ENCODE measurements at regions not wholly inside any gene's neighbourhood (a gene's known extent, or its start where the extent isn't known, plus 50 kb on each side); places are given as distances from the start of the nearest gene placed in this dataset.

DNA sequence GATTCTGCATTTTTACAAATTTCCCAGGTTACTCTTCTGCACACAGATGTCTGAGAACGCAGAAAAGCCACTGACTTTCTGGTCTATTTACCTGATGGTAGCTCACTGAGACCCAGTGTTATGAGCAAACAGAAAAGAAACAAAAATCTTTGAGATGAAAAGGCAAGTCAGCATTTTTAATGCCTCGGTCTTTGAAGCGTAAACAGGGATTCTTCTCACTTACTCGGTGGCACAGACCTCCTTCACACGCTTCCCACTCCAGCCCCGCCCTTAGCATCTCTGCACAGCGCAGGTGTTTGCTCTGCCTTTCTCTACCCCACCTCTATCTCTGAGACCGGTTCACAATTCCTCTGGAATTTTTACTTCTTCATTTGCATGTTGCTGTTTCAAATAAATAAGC, 195.0 kb upstream of the IRX1 start:
- H3K4me3 ChIP-seq (ENCODE audit: control extremely low read depth in 1 of 5, extremely low read depth in 1 of 5, insufficient read depth in 1 of 5, low read depth in 2 of 5, low read length in 4 of 5), result no peak overlapping the region
- TF ChIP-seq EZH2 (IDR thresholded peaks at IDR 0.05; ENCODE audit: borderline replicate concordance, insufficient read depth, low read depth, low read length, poor library complexity, severe bottlenecking), result no peak
- TF ChIP-seq, protein P1, sequence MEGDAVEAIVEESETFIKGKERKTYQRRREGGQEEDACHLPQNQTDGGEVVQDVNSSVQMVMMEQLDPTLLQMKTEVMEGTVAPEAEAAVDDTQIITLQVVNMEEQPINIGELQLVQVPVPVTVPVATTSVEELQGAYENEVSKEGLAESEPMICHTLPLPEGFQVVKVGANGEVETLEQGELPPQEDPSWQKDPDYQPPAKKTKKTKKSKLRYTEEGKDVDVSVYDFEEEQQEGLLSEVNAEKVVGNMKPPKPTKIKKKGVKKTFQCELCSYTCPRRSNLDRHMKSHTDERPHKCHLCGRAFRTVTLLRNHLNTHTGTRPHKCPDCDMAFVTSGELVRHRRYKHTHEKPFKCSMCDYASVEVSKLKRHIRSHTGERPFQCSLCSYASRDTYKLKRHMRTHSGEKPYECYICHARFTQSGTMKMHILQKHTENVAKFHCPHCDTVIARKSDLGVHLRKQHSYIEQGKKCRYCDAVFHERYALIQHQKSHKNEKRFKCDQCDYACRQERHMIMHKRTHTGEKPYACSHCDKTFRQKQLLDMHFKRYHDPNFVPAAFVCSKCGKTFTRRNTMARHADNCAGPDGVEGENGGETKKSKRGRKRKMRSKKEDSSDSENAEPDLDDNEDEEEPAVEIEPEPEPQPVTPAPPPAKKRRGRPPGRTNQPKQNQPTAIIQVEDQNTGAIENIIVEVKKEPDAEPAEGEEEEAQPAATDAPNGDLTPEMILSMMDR (IDR thresholded peaks at IDR 0.05), result no peak
- peaks cover 14% of the 10 kb centered on the region for H3K9me3 Mint-ChIP-seq (ENCODE audit: insufficient read depth)
- no peak overlapping the region for H3K4me2 ChIP-seq (replicated peaks; ENCODE audit: low read depth, low read length, poor library complexity, severe bottlenecking)
- no peak overlapping the region for H3K27ac Mint-ChIP-seq
- no peaks in the 10 kb centered on the region for H3K36me3 ChIP-seq (replicated peaks in 1 of 2; ENCODE audit: control extremely low read depth in 1 of 2, control insufficient read depth in 1 of 2, extremely low read depth in 1 of 2, insufficient read depth in 2 of 2, low read length in 1 of 2)
- no peak overlapping the region for H2AFZ ChIP-seq (ENCODE audit: insufficient read depth, low read depth, low read length, poor library complexity, severe bottlenecking)
- no peaks in the 10 kb centered on the region for H3K4me1 ChIP-seq (ENCODE audit: control insufficient read depth in 2 of 2, insufficient read depth in 2 of 2, low read length in 2 of 2)
- H3K27me3 ChIP-seq (replicated peaks in 1 of 4; ENCODE audit: control extremely low read depth in 1 of 4, control insufficient read depth in 3 of 4, insufficient read depth in 4 of 4, low read length in 3 of 4), result no peaks in the 10 kb centered on the region
- 82% methylated on average over 8 of the region's 8 CpGs for WGBS (ENCODE audit: insufficient coverage)
- no peaks in the 10 kb centered on the region for H3K4me1 Mint-ChIP-seq
- ChIA-PET POLR2A (no interaction called here), CTCF (no interaction called here)
- H4K20me1 ChIP-seq (ENCODE audit: control insufficient read depth, insufficient read depth, low read length, poor library complexity, severe bottlenecking), result no peaks in the 10 kb centered on the region
- H3K79me2 ChIP-seq (ENCODE audit: control insufficient read depth, insufficient read depth, low read length), result no peaks in the 10 kb centered on the region
- no peak for DNase-seq
- H3K9me3 ChIP-seq (ENCODE audit: control extremely low read depth in 1 of 3, control insufficient read depth in 2 of 3, insufficient read depth in 1 of 3, low read length in 2 of 3), result peaks cover 0 to 22% (median 2%) of the 10 kb centered on the region in 3 donors
- no peak overlapping the region for H3K27ac ChIP-seq (ENCODE audit: low read length in 2 of 2)
- H3K4me3 Mint-ChIP-seq, result no peak overlapping the region
- intact Hi-C loops (cut with micrococcal nuclease), result no loop called here
- no peak overlapping the region for H3K9ac ChIP-seq (ENCODE audit: low read length)
- ATAC-seq (ENCODE audit: low read depth), result no peak
- no peaks in the 10 kb centered on the region for H3K27me3 Mint-ChIP-seq

DNA sequence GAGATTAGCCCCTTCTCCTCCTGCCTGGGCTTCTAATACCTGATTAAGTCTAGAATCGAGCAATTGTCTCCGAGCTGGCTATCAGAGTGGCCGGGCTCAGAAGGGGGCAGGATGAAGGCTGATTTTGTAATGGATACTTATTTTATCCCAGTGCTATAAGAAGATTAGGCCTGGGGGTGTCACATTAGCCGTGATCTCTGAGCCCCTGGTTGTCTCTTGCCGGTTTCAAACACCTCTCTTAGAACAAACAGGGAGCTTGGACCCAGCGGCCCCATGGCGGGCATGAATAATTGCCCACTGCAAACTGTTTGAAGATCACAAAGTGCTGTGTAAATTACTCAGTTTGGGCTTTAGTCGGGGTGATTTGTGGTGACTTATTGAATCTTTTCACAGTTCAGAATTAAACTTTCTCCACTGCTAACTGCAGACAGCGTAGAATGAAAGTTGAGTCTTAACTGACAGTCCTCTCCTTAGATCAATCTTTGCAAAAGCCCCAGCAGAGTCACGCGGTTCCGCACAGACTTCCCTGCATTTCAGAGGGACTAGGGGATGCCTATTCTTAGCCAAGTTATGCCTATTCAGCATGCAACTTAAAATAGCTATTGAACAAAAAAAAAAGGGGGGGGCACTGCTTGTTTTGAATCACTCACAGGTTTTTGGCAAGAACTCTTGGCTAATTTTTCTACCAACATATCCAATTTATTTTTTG, 200.6 kb upstream of the IRX1 start:
- no peaks in the 10 kb centered on the region for H3K27me3 Mint-ChIP-seq
- CTCF ChIA-PET, result no interaction called here
- H3K4me3 Mint-ChIP-seq, result no peak overlapping the region
- H3K27ac ChIP-seq (ENCODE audit: low read length in 2 of 2), result no peak overlapping the region
- H2AFZ ChIP-seq (ENCODE audit: insufficient read depth, low read depth, low read length, poor library complexity, severe bottlenecking), result no peak overlapping the region
- H3K4me2 ChIP-seq (replicated peaks; ENCODE audit: low read depth, low read length, poor library complexity, severe bottlenecking), result no peak overlapping the region
- TF ChIP-seq, protein P1 (IDR thresholded peaks at IDR 0.05), result no peak
- no peak for TF ChIP-seq EZH2 (IDR thresholded peaks at IDR 0.05; ENCODE audit: borderline replicate concordance, insufficient read depth, low read depth, low read length, poor library complexity, severe bottlenecking)
- H3K9me3 ChIP-seq (ENCODE audit: control extremely low read depth in 1 of 3, control insufficient read depth in 2 of 3, insufficient read depth in 1 of 3, low read length in 2 of 3), result peaks cover 0 to 38% (median 2%) of the 10 kb centered on the region in 3 donors
- H3K4me3 ChIP-seq (ENCODE audit: control extremely low read depth in 1 of 5, extremely low read depth in 1 of 5, insufficient read depth in 1 of 5, low read depth in 2 of 5, low read length in 4 of 5), result no peak overlapping the region
- H3K9ac ChIP-seq (ENCODE audit: low read length), result no peak overlapping the region
- H3K27ac Mint-ChIP-seq, result no peak overlapping the region
- H3K4me1 ChIP-seq (ENCODE audit: control insufficient read depth in 2 of 2, insufficient read depth in 2 of 2, low read length in 2 of 2), result no peaks in the 10 kb centered on the region
- intact Hi-C loops (cut with micrococcal nuclease), result no loop called here
- DNase-seq (no peak), ATAC-seq (ENCODE audit: low read depth) (no peak)
- H4K20me1 ChIP-seq (ENCODE audit: control insufficient read depth, insufficient read depth, low read length, poor library complexity, severe bottlenecking), result no peaks in the 10 kb centered on the region
- no peaks in the 10 kb centered on the region for H3K27me3 ChIP-seq (replicated peaks in 1 of 4; ENCODE audit: control extremely low read depth in 1 of 4, control insufficient read depth in 3 of 4, insufficient read depth in 4 of 4, low read length in 3 of 4)
- no peaks in the 10 kb centered on the region for H3K4me1 Mint-ChIP-seq
- POLR2A ChIA-PET, result no interaction called here
- H3K79me2 ChIP-seq (ENCODE audit: control insufficient read depth, insufficient read depth, low read length), result no peaks in the 10 kb centered on the region
- H3K36me3 ChIP-seq (replicated peaks in 1 of 2; ENCODE audit: control extremely low read depth in 1 of 2, control insufficient read depth in 1 of 2, extremely low read depth in 1 of 2, insufficient read depth in 2 of 2, low read length in 1 of 2), result no peaks in the 10 kb centered on the region
- H3K9me3 Mint-ChIP-seq (ENCODE audit: insufficient read depth), result peaks cover 8% of the 10 kb centered on the region
- 16% methylated on average over 8 of the region's 12 CpGs for WGBS (ENCODE audit: insufficient coverage)
